ENCODE measurements at regions not wholly inside any gene's neighbourhood (a gene's known extent, or its start where the extent isn't known, plus 50 kb on each side); places are given as distances from the start of the nearest gene placed in this dataset.

- TF ChIP-seq, protein P1, sequence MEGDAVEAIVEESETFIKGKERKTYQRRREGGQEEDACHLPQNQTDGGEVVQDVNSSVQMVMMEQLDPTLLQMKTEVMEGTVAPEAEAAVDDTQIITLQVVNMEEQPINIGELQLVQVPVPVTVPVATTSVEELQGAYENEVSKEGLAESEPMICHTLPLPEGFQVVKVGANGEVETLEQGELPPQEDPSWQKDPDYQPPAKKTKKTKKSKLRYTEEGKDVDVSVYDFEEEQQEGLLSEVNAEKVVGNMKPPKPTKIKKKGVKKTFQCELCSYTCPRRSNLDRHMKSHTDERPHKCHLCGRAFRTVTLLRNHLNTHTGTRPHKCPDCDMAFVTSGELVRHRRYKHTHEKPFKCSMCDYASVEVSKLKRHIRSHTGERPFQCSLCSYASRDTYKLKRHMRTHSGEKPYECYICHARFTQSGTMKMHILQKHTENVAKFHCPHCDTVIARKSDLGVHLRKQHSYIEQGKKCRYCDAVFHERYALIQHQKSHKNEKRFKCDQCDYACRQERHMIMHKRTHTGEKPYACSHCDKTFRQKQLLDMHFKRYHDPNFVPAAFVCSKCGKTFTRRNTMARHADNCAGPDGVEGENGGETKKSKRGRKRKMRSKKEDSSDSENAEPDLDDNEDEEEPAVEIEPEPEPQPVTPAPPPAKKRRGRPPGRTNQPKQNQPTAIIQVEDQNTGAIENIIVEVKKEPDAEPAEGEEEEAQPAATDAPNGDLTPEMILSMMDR (IDR thresholded peaks at IDR 0.05; ENCODE audit: unreplicated experiment), result no peak
- Mint-ChIP-seq H3K9me3 (ENCODE audit: low read depth) (no peaks in the 10 kb centered on the region), H3K4me3 (ENCODE audit: low read depth) (no peak overlapping the region), H3K36me3 (ENCODE audit: insufficient read depth) (no peaks in the 10 kb centered on the region), H3K4me1 (ENCODE audit: low read depth) (peaks cover 2% of the 10 kb centered on the region), H3K27me3 (peaks cover 40% of the 10 kb centered on the region), H3K27ac (no peak overlapping the region)
- no peak for DNase-seq (ENCODE audit: low spot score, unreplicated experiment)
These were observed 70.9 kb upstream of the HS6ST1 start for GRCh38 chr2:128389388-128390086.

- TF ChIP-seq, protein P1 (IDR thresholded peaks at IDR 0.05; ENCODE audit: unreplicated experiment), result no peak
- H3K27me3 Mint-ChIP-seq, result peaks cover 42% of the 10 kb centered on the region
- peaks cover 9% of the 10 kb centered on the region for H3K4me1 Mint-ChIP-seq (ENCODE audit: low read depth)
- no peaks in the 10 kb centered on the region for H3K36me3 Mint-ChIP-seq (ENCODE audit: insufficient read depth)
- no peak overlapping the region for H3K27ac Mint-ChIP-seq
- H3K9me3 Mint-ChIP-seq (ENCODE audit: low read depth), result no peaks in the 10 kb centered on the region
- H3K4me3 Mint-ChIP-seq (ENCODE audit: low read depth), result no peak overlapping the region
- DNase-seq (ENCODE audit: low spot score, unreplicated experiment), result no peak
These were observed 71.8 kb upstream of the HS6ST1 start for GRCh38 chr2:128390256-128390990.

- no peak overlapping the region for H3K27ac Mint-ChIP-seq
- TF ChIP-seq, protein P1 (IDR thresholded peaks at IDR 0.05; ENCODE audit: unreplicated experiment), result no peak
- H3K36me3 Mint-ChIP-seq (ENCODE audit: insufficient read depth), result no peaks in the 10 kb centered on the region
- DNase-seq (ENCODE audit: low spot score, unreplicated experiment), result no peak
- peaks cover 12% of the 10 kb centered on the region for H3K4me1 Mint-ChIP-seq (ENCODE audit: low read depth)
- no peaks in the 10 kb centered on the region for H3K9me3 Mint-ChIP-seq (ENCODE audit: low read depth)
- H3K27me3 Mint-ChIP-seq, result peaks cover 39% of the 10 kb centered on the region
- no peak overlapping the region for H3K4me3 Mint-ChIP-seq (ENCODE audit: low read depth)
These were observed 72.4 kb upstream of the HS6ST1 start for GRCh38 chr2:128390991-128391630.

- no peaks in the 10 kb centered on the region for H3K36me3 Mint-ChIP-seq (ENCODE audit: insufficient read depth)
- TF ChIP-seq, protein P1 (IDR thresholded peaks at IDR 0.05; ENCODE audit: unreplicated experiment), result no peak
- H3K27ac Mint-ChIP-seq, result no peak overlapping the region
- H3K4me1 Mint-ChIP-seq (ENCODE audit: low read depth), result peaks cover 17% of the 10 kb centered on the region
- no peak overlapping the region for H3K4me3 Mint-ChIP-seq (ENCODE audit: low read depth)
- H3K9me3 Mint-ChIP-seq (ENCODE audit: low read depth), result no peaks in the 10 kb centered on the region
- peaks cover 39% of the 10 kb centered on the region for H3K27me3 Mint-ChIP-seq
- DNase-seq (ENCODE audit: low spot score, unreplicated experiment), result no peak
These were observed 73.0 kb upstream of the HS6ST1 start for GRCh38 chr2:128391679-128392078.

GRCh38 chr2:128392207-128392606 lies 73.5 kb upstream of the HS6ST1 start:
- no peak for DNase-seq (ENCODE audit: low spot score, unreplicated experiment)
- Mint-ChIP-seq H3K27me3 (peaks cover 39% of the 10 kb centered on the region), H3K36me3 (ENCODE audit: insufficient read depth) (no peaks in the 10 kb centered on the region), H3K9me3 (ENCODE audit: low read depth) (no peaks in the 10 kb centered on the region), H3K4me1 (ENCODE audit: low read depth) (peaks cover 18% of the 10 kb centered on the region), H3K4me3 (ENCODE audit: low read depth) (no peak overlapping the region), H3K27ac (no peak overlapping the region)
- TF ChIP-seq, protein P1 (IDR thresholded peaks at IDR 0.05; ENCODE audit: unreplicated experiment), result no peak
